NT2/D1 (cell line): ENCODE measurements at regions not wholly inside any gene's neighbourhood (a gene's known extent, or its start where the extent isn't known, plus 50 kb on each side); places are given as distances from the start of the nearest gene placed in this dataset.

Experiments
- DNase-seq: peaks from one replicate; pipeline ENCODE4 v3.0.0-alpha.2; 2011; ENCODE audit warnings: low read depth, low spot score
- H3K27me3 ChIP-seq: 2 replicates; pipeline ENCODE4 v1.6.0; 2011; ENCODE audit warnings: mild to moderate bottlenecking; ENCODE audit not compliant: insufficient read length, insufficient read depth
- H3K36me3 ChIP-seq: 2 replicates; pipeline ENCODE4 v1.6.1; 2011; ENCODE audit warnings: mild to moderate bottlenecking, low read length, mixed read lengths; ENCODE audit not compliant: insufficient read depth, insufficient read length
- H3K4me1 ChIP-seq: 2 replicates; pipeline ENCODE4 v1.5.1; 2011; ENCODE audit not compliant: insufficient read depth, insufficient read length
- H3K4me3 ChIP-seq: 2 replicates; pipeline ENCODE4 v1.5.1; 2011; ENCODE audit warnings: low read depth; ENCODE audit not compliant: insufficient read length
- H3K9ac ChIP-seq: 2 replicates; pipeline ENCODE4 v1.6.0; 2011; ENCODE audit warnings: low read depth; ENCODE audit not compliant: insufficient read length
- H3K9me3 ChIP-seq: 2 replicates; pipeline ENCODE4 v1.5.1; 2011; ENCODE audit warnings: mild to moderate bottlenecking, low read length; ENCODE audit not compliant: insufficient read depth
- SUZ12 ChIP-seq: IDR thresholded peaks from 2 replicates; pipeline ENCODE4 v1.6.1; 2011; ENCODE audit not compliant: insufficient read length, insufficient read depth; ENCODE audit errors: extremely low read depth
- YY1 ChIP-seq: IDR thresholded peaks from 2 replicates; pipeline ENCODE4 v1.6.1; 2011; ENCODE audit not compliant: insufficient read length, insufficient read depth
- ZNF274 ChIP-seq: IDR thresholded peaks from 2 replicates; pipeline ENCODE4 v1.6.1; 2011; ENCODE audit warnings: mild to moderate bottlenecking, low read depth, low read length

GRCh38 chr20:39835130-39835842 lies 853.8 kb downstream of the MAFB start:
- TF ChIP-seq YY1 (no peak), ZNF274 (no peak), SUZ12 (no peak)
- H3K36me3 ChIP-seq, result no peaks in the 10 kb centered on the region
- no peaks in the 10 kb centered on the region for H3K9me3 ChIP-seq
- no peak for DNase-seq
- no peaks in the 10 kb centered on the region for H3K27me3 ChIP-seq
- H3K9ac ChIP-seq, result no peak overlapping the region
- no peak overlapping the region for H3K4me3 ChIP-seq
- no peaks in the 10 kb centered on the region for H3K4me1 ChIP-seq

GRCh38 chr20:39830903-39831302 lies 858.1 kb downstream of the MAFB start:
- H3K4me3 ChIP-seq, result no peak overlapping the region
- no peaks in the 10 kb centered on the region for H3K4me1 ChIP-seq
- no peaks in the 10 kb centered on the region for H3K27me3 ChIP-seq
- no peaks in the 10 kb centered on the region for H3K36me3 ChIP-seq
- no peaks in the 10 kb centered on the region for H3K9me3 ChIP-seq
- DNase-seq, result no peak
- TF ChIP-seq YY1, result no peak
- TF ChIP-seq ZNF274, result no peak
- TF ChIP-seq SUZ12, result no peak
- H3K9ac ChIP-seq, result no peak overlapping the region

GRCh38 chr20:39829661-39830060 lies 859.4 kb downstream of the MAFB start:
- TF ChIP-seq YY1, result no peak
- no peak for TF ChIP-seq ZNF274
- no peak for TF ChIP-seq SUZ12
- Histone ChIP-seq H3K27me3 (no peaks in the 10 kb centered on the region), H3K4me1 (no peaks in the 10 kb centered on the region), H3K4me3 (no peak overlapping the region), H3K9ac (no peak overlapping the region), H3K36me3 (no peaks in the 10 kb centered on the region), H3K9me3 (no peaks in the 10 kb centered on the region)
- no peak for DNase-seq

DNA sequence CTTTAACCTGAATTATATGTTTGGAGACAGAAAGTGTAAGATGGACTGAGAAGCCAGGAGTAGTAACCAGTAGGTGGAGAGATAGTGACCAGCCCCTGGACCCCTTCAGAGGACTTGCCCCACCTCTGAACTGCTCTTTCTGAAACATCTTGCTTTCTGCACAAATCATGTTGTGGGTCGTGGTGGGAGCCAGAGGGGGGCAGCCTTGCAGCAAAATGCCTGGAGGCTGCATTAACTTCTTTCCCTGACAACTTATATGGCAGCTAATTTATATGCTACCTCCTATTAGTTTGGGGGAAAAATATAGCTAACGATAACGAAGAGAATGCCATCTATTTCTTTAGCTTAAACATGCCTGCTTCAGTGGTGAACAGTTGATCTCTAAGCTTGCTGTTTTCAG lies 859.8 kb downstream of the MAFB start:
- Histone ChIP-seq H3K36me3 (no peaks in the 10 kb centered on the region), H3K4me1 (no peaks in the 10 kb centered on the region), H3K4me3 (no peak overlapping the region), H3K27me3 (no peaks in the 10 kb centered on the region), H3K9ac (no peak overlapping the region), H3K9me3 (no peaks in the 10 kb centered on the region)
- TF ChIP-seq YY1, result no peak
- no peak for TF ChIP-seq ZNF274
- TF ChIP-seq SUZ12, result no peak
- DNase-seq, result peak; percentile 27

GRCh38 chr20:39825950-39826349 lies 863.1 kb downstream of the MAFB start:
- no peak for DNase-seq
- Histone ChIP-seq H3K36me3 (no peaks in the 10 kb centered on the region), H3K4me1 (no peaks in the 10 kb centered on the region), H3K27me3 (no peaks in the 10 kb centered on the region), H3K4me3 (no peak overlapping the region), H3K9ac (no peak overlapping the region), H3K9me3 (no peaks in the 10 kb centered on the region)
- no peak for TF ChIP-seq YY1
- no peak for TF ChIP-seq SUZ12
- no peak for TF ChIP-seq ZNF274

DNA sequence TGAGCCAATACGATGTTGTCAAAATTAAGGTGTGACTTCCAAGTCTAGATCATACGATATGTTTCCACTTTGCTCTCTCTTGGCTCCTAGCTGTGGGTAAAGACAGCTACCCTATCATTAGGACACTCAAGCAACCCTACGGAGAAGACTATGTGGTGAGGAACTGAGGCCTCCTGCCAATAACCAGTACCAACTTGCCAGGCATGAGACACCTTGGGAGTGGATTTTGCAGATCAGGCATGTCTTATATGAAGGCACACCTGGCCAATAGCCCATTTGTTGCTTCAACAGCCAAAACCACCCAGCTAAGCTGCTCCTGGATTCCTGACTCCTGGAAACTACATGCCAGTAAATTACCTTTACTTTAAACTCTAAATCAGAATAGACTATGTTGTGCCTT lies 863.4 kb downstream of the DHX35 start:
- Histone ChIP-seq H3K9me3 (no peaks in the 10 kb centered on the region), H3K9ac (no peak overlapping the region), H3K4me3 (no peak overlapping the region), H3K36me3 (no peaks in the 10 kb centered on the region), H3K27me3 (no peaks in the 10 kb centered on the region), H3K4me1 (no peaks in the 10 kb centered on the region)
- TF ChIP-seq SUZ12 (no peak), YY1 (no peak)
- DNase-seq, result no peak

- Histone ChIP-seq H3K4me3 (no peak overlapping the region), H3K4me1 (no peaks in the 10 kb centered on the region), H3K9me3 (no peaks in the 10 kb centered on the region), H3K36me3 (no peaks in the 10 kb centered on the region), H3K9ac (no peak overlapping the region), H3K27me3 (no peaks in the 10 kb centered on the region)
- no peak for DNase-seq
- no peak for TF ChIP-seq ZNF274
These were observed 861.1 kb downstream of the DHX35 start for GRCh38 chr20:39823224-39823623.

DNA sequence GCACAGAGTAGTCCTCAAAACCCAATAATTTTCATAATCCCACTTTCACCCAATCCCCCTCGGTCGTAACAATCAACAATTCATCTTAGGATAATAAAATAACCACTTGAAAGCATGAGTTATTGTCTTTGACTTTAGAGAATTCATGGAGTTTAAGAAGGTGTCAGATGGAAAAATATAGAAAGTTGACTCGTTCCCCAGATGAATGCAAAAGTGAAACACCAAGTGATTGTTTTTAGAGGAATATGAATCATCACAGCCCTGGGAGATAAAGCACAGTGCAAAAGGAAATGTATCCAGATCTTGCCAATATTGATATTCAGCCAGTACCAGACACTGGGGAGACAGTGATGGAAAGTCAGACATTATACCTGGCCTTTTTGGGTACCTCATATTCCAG lies 860.5 kb downstream of the DHX35 start:
- Histone ChIP-seq H3K36me3 (no peaks in the 10 kb centered on the region), H3K4me3 (no peak overlapping the region), H3K4me1 (no peaks in the 10 kb centered on the region), H3K9me3 (no peaks in the 10 kb centered on the region), H3K27me3 (no peaks in the 10 kb centered on the region), H3K9ac (no peak overlapping the region)
- TF ChIP-seq ZNF274 (no peak), SUZ12 (no peak), YY1 (no peak)
- no peak for DNase-seq
